SK-N-SH treated with all-trans-retinoic acid at 6 μM for 48 hours (cell line): ENCODE measurements at regions not wholly inside any gene's neighbourhood (a gene's known extent, or its start where the extent isn't known, plus 50 kb on each side); places are given as distances from the start of the nearest gene placed in this dataset.

Experiments used
- ATAC-seq: fragments of 200-7000 bp; cut with Tn5 transposase; 3 replicates; pipeline ENCODE4 v1.9.1; 2020; ENCODE audit warnings: mild to moderate bottlenecking, moderate library complexity
- ARNTL ChIP-seq: fragments of 450-650 bp; formaldehyde crosslinking; IDR thresholded peaks from 2 replicates; pipeline ENCODE4 v1.5.0; 2020; ENCODE audit warnings: low read depth, mild to moderate bottlenecking, moderate library complexity, borderline replicate concordance
- BACH2 ChIP-seq: fragments of 250-450 bp; sonication (Bioruptor Pico); IDR thresholded peaks from 2 replicates; pipeline ENCODE4 v1.9.0; 2021; ENCODE audit warnings: mild to moderate bottlenecking, borderline replicate concordance
- CREB5 ChIP-seq: fragments of 250-450 bp; sonication (Bioruptor Pico); IDR thresholded peaks from 2 replicates; pipeline ENCODE4 v1.5.1; 2020; ENCODE audit warnings: low read depth, mild to moderate bottlenecking, moderate library complexity
- CSDC2 ChIP-seq: fragments of 250-450 bp; sonication (Bioruptor Pico); IDR thresholded peaks from 2 replicates; pipeline ENCODE4 v1.5.0; 2020; ENCODE audit warnings: mild to moderate bottlenecking, moderate library complexity
- CSRNP3 ChIP-seq: fragments of 250-450 bp; sonication (Bioruptor Pico); IDR thresholded peaks from 2 replicates; pipeline ENCODE4 v1.5.1; 2021; ENCODE audit warnings: mild to moderate bottlenecking, moderate library complexity
- ESRRG ChIP-seq: fragments of 250-450 bp; sonication (Bioruptor Pico); IDR thresholded peaks from 2 replicates; pipeline ENCODE4 v1.6.1; 2021; ENCODE audit warnings: mild to moderate bottlenecking
- GLIS3 ChIP-seq: fragments of 250-450 bp; sonication (Bioruptor Pico); IDR thresholded peaks from 2 replicates; pipeline ENCODE4 v1.5.0; 2020; ENCODE audit warnings: mild to moderate bottlenecking, moderate library complexity
- ISL1 ChIP-seq: fragments of 250-450 bp; sonication (Bioruptor Pico); IDR thresholded peaks from 2 replicates; pipeline ENCODE4 v2.1.2; 2022; ENCODE audit warnings: mild to moderate bottlenecking, moderate library complexity
- OSR1 ChIP-seq: fragments of 250-450 bp; sonication (Bioruptor Pico); IDR thresholded peaks from 2 replicates; pipeline ENCODE4 v1.8.0; 2022; ENCODE audit warnings: moderate library complexity, mild to moderate bottlenecking, inconsistent platforms
- PATZ1 ChIP-seq: fragments of 250-450 bp; sonication (Bioruptor Pico); IDR thresholded peaks from 2 replicates; pipeline ENCODE4 v1.8.0; 2020; ENCODE audit warnings: mild to moderate bottlenecking, moderate library complexity, borderline replicate concordance
- POU6F1 ChIP-seq: fragments of 250-450 bp; sonication (Bioruptor Pico); IDR thresholded peaks from 2 replicates; pipeline ENCODE4 v1.8.0; 2021; ENCODE audit warnings: low read depth, mild to moderate bottlenecking, moderate library complexity, borderline replicate concordance
- PPARA ChIP-seq: fragments of 250-450 bp; sonication (Bioruptor Pico); IDR thresholded peaks from 2 replicates; pipeline ENCODE4 v1.5.0; 2020; ENCODE audit warnings: mild to moderate bottlenecking, borderline replicate concordance
- RARB ChIP-seq: fragments of 250-450 bp; sonication (Bioruptor Pico); IDR thresholded peaks from 2 replicates; pipeline ENCODE4 v1.8.0; 2021; ENCODE audit warnings: mild to moderate bottlenecking, moderate library complexity
- SNAI2 ChIP-seq: fragments of 250-450 bp; sonication (Bioruptor Pico); IDR thresholded peaks from 2 replicates; pipeline ENCODE4 v1.5.0; 2020; ENCODE audit warnings: mild to moderate bottlenecking, moderate library complexity
- TCF4 ChIP-seq: fragments of 250-450 bp; sonication (Bioruptor Pico); IDR thresholded peaks from 2 replicates; pipeline ENCODE4 v1.8.0; 2021; ENCODE audit warnings: mild to moderate bottlenecking, moderate library complexity, borderline replicate concordance
- TOX ChIP-seq: fragments of 250-450 bp; sonication (Bioruptor Pico); IDR thresholded peaks from 2 replicates; pipeline ENCODE4 v1.8.0; 2021; ENCODE audit warnings: mild to moderate bottlenecking, moderate library complexity, borderline replicate concordance
- TSHZ2 ChIP-seq: fragments of 250-450 bp; sonication (Bioruptor Pico); IDR thresholded peaks from 2 replicates; pipeline ENCODE4 v1.5.0; 2020; ENCODE audit warnings: mild to moderate bottlenecking, moderate library complexity
- ZC3H10 ChIP-seq: fragments of 250-450 bp; sonication (Bioruptor Pico); IDR thresholded peaks from 2 replicates; pipeline ENCODE4 v1.5.1; 2021; ENCODE audit warnings: mild to moderate bottlenecking, moderate library complexity
- ZFP3 ChIP-seq: fragments of 250-450 bp; sonication (Bioruptor Pico); IDR thresholded peaks from 2 replicates; pipeline ENCODE4 v1.5.0; 2020; ENCODE audit warnings: mild to moderate bottlenecking, moderate library complexity
- ZFP30 ChIP-seq: fragments of 450-650 bp; formaldehyde crosslinking; IDR thresholded peaks from 2 replicates; pipeline ENCODE4 v1.5.0; 2022; ENCODE audit warnings: mild to moderate bottlenecking, moderate library complexity
- ZNF565 ChIP-seq: fragments of 450-650 bp; formaldehyde crosslinking; conservative IDR thresholded peaks from 2 replicates; pipeline ENCODE4 v1.5.0; 2020; ENCODE audit warnings: low read depth, mild to moderate bottlenecking, moderate library complexity
- ZNF70 ChIP-seq: fragments of 450-650 bp; formaldehyde crosslinking; IDR thresholded peaks from 2 replicates; pipeline ENCODE4 v1.5.0; 2020; ENCODE audit warnings: mild to moderate bottlenecking, moderate library complexity
- ZNF8 ChIP-seq: fragments of 450-650 bp; formaldehyde crosslinking; IDR thresholded peaks from 2 replicates; pipeline ENCODE4 v1.5.0; 2020; ENCODE audit warnings: mild to moderate bottlenecking, moderate library complexity

- TF ChIP-seq TSHZ2 (no peak), ARNTL (CRISPR knock-in tag) (no peak), ESRRG (no peak), ZNF8 (CRISPR knock-in tag) (no peak), GLIS3 (CRISPR knock-in tag) (no peak), SNAI2 (CRISPR knock-in tag) (no peak), ZFP3 (CRISPR knock-in tag) (no peak), TOX (no peak)
Measured at GRCh38 chr4:164188236-164188635, 565.7 kb upstream of the SMIM31 start (continued).

- TF ChIP-seq CSRNP3 = no peak
- TF ChIP-seq OSR1 = no peak
- no peak for TF ChIP-seq ESRRG
- no peak for TF ChIP-seq ZNF565 (CRISPR knock-in tag)
- no peak for TF ChIP-seq TSHZ2
- TF ChIP-seq BACH2 (CRISPR knock-in tag) = no peak
- no peak for TF ChIP-seq ARNTL (CRISPR knock-in tag)
- no peak for TF ChIP-seq CSDC2 (CRISPR knock-in tag)
- no peak for TF ChIP-seq RARB
- TF ChIP-seq TCF4 (CRISPR knock-in tag) = no peak
- no peak for TF ChIP-seq ISL1 (CRISPR knock-in tag)
- no peak for TF ChIP-seq PATZ1
- TF ChIP-seq ZNF70 (CRISPR knock-in tag) = no peak
- TF ChIP-seq SNAI2 (CRISPR knock-in tag) = no peak
- TF ChIP-seq ZC3H10 (CRISPR knock-in tag) = no peak
- no peak for TF ChIP-seq ZFP3 (CRISPR knock-in tag)
- TF ChIP-seq POU6F1 = no peak
- no peak for TF ChIP-seq TOX
- no peak for ATAC-seq
Measured at GRCh38 chr4:164192844-164193243, 561.1 kb upstream of the SMIM31 start.

GRCh38 chr4:164193676-164194075, 560.3 kb upstream of the SMIM31 start:
- no peak for ATAC-seq
- TF ChIP-seq ISL1 (CRISPR knock-in tag) (no peak), SNAI2 (CRISPR knock-in tag) (no peak), ZFP30 (CRISPR knock-in tag) (no peak), POU6F1 (no peak), RARB (no peak), ZFP3 (CRISPR knock-in tag) (no peak), CSDC2 (CRISPR knock-in tag) (no peak), GLIS3 (CRISPR knock-in tag) (no peak), BACH2 (CRISPR knock-in tag) (no peak), PATZ1 (no peak), TOX (no peak), PPARA (CRISPR knock-in tag) (no peak), CREB5 (CRISPR knock-in tag) (no peak), ZC3H10 (CRISPR knock-in tag) (no peak)
